WERI-Rb-1 (cell line): ENCODE measurements at regions not wholly inside any gene's neighbourhood (a gene's known extent, or its start where the extent isn't known, plus 50 kb on each side); places are given as distances from the start of the nearest gene placed in this dataset.

Experiments used
- DNase-seq: peaks from one replicate; pipeline ENCODE4 v3.0.0-alpha.2; 2020
- H3K27ac ChIP-seq: fragments of 250-450 bp; sonication (Bioruptor Pico); 2 replicates; pipeline ENCODE4 v1.5.1; 2020; ENCODE audit warnings: mild to moderate bottlenecking, moderate library complexity
- H3K27me3 ChIP-seq: fragments of 250-450 bp; sonication (Bioruptor Pico); 2 replicates; pipeline ENCODE4 v1.5.1; 2021; ENCODE audit warnings: mild to moderate bottlenecking, low read depth, moderate library complexity; ENCODE audit not compliant: insufficient read depth, severe bottlenecking
- H3K36me3 ChIP-seq: fragments of 250-450 bp; sonication (Bioruptor Pico); 2 replicates; pipeline ENCODE4 v1.5.1; 2020; ENCODE audit warnings: mild to moderate bottlenecking, moderate library complexity
- H3K4me3 ChIP-seq: 2 replicates; pipeline ENCODE4 v1.5.1; 2011; ENCODE audit warnings: low read depth, mild to moderate bottlenecking, control low read depth, low read length
- H3K9me3 ChIP-seq: fragments of 250-450 bp; sonication (Bioruptor Pico); 2 replicates; pipeline ENCODE4 v1.5.1; 2021; ENCODE audit warnings: mild to moderate bottlenecking, moderate library complexity; ENCODE audit not compliant: severe bottlenecking
- CTCF ChIP-seq: IDR thresholded peaks from 2 replicates; pipeline ENCODE4 v1.5.1; 2011; ENCODE audit warnings: low read depth, mild to moderate bottlenecking, control low read depth, inconsistent platforms, low read length

- TF ChIP-seq CTCF = no peak
- Histone ChIP-seq H3K27ac (no peak overlapping the region), H3K27me3 (no peaks in the 10 kb centered on the region), H3K36me3 (no peaks in the 10 kb centered on the region), H3K4me3 (no peak overlapping the region), H3K9me3 (no peaks in the 10 kb centered on the region)
- no peak for DNase-seq
Observed at GRCh38 chr10:93180482-93180931, 106.8 kb downstream of the CYP26A1 start.

GRCh38 chr10:93181271-93182048 lies 107.8 kb downstream of the CYP26A1 start:
- Histone ChIP-seq H3K4me3 (no peak overlapping the region), H3K9me3 (no peaks in the 10 kb centered on the region), H3K27ac (no peak overlapping the region), H3K36me3 (no peaks in the 10 kb centered on the region), H3K27me3 (no peaks in the 10 kb centered on the region)
- DNase-seq = no peak
- TF ChIP-seq CTCF = no peak

- no peak for TF ChIP-seq CTCF
- no peaks in the 10 kb centered on the region for H3K36me3 ChIP-seq
Observed at GRCh38 chr10:93182049-93182327, 108.3 kb downstream of the CYP26A1 start.

GRCh38 chr10:93182790-93183189 lies 109.1 kb downstream of the CYP26A1 start:
- TF ChIP-seq CTCF = no peak
- H3K27ac ChIP-seq = no peak overlapping the region
- DNase-seq = no peak

More at GRCh38 chr10:93182049-93182327, 108.3 kb downstream of the CYP26A1 start:
- Histone ChIP-seq H3K27ac (no peak overlapping the region), H3K4me3 (no peak overlapping the region), H3K9me3 (no peaks in the 10 kb centered on the region), H3K27me3 (no peaks in the 10 kb centered on the region)
- DNase-seq = no peak

GRCh38 chr10:93186653-93187052 lies 113.0 kb downstream of the CYP26A1 start:
- TF ChIP-seq CTCF = no peak
- no peak overlapping the region for H3K27ac ChIP-seq
- no peak for DNase-seq

More at GRCh38 chr10:93182790-93183189, 109.1 kb downstream of the CYP26A1 start:
- Histone ChIP-seq H3K9me3 (no peaks in the 10 kb centered on the region), H3K4me3 (no peak overlapping the region), H3K27me3 (no peaks in the 10 kb centered on the region), H3K36me3 (no peaks in the 10 kb centered on the region)

GRCh38 chr10:93189944-93190343 lies 116.3 kb downstream of the CYP26A1 start:
- Histone ChIP-seq H3K36me3 (no peaks in the 10 kb centered on the region), H3K27me3 (no peaks in the 10 kb centered on the region), H3K27ac (no peak overlapping the region), H3K4me3 (no peak overlapping the region), H3K9me3 (no peaks in the 10 kb centered on the region)
- no peak for TF ChIP-seq CTCF
- DNase-seq = no peak

More at GRCh38 chr10:93186653-93187052, 113.0 kb downstream of the CYP26A1 start:
- Histone ChIP-seq H3K27me3 (no peaks in the 10 kb centered on the region), H3K9me3 (no peaks in the 10 kb centered on the region), H3K4me3 (no peak overlapping the region), H3K36me3 (no peaks in the 10 kb centered on the region)
